Body of pancreas (tissue), 4 donors: ENCODE measurements at regions not wholly inside any gene's neighbourhood (a gene's known extent, or its start where the extent isn't known, plus 50 kb on each side); places are given as distances from the start of the nearest gene placed in this dataset.

Experiments
- ATAC-seq: fragments of 150-250 bp; one replicate; pipeline ENCODE4 v1.9.1; 2016
- DNase-seq, 4 donors: peaks; one replicate each; pipeline ENCODE4 v3.0.0-alpha.2; 2019
- H3K27ac ChIP-seq, 4 donors: fragments of 200-600 bp; sonication (generic); 1 replicate in 3 of 4; 2 replicates in 1 of 4; pipeline versions ENCODE4 v1.5.1 to v1.6.1; 2016 to 2019; ENCODE audit warnings: mild to moderate bottlenecking in 1 of 4, mixed read lengths in 1 of 4, moderate library complexity in 1 of 4
- H3K27me3 ChIP-seq, 2 donors: fragments of 200-600 bp; sonication (generic); one replicate each; pipeline ENCODE4 v1.6.0; 2016; ENCODE audit warnings: mild to moderate bottlenecking in 1 of 2
- H3K36me3 ChIP-seq, 2 donors: fragments of 200-600 bp; sonication (generic); replicated peaks in 1 of 2; 2 replicates each; pipeline ENCODE4 v1.5.1; 2016; ENCODE audit warnings: low read depth in 2 of 2; ENCODE audit not compliant: insufficient read depth in 1 of 2
- H3K4me1 ChIP-seq: fragments of 200-600 bp; sonication (generic); one replicate; pipeline ENCODE4 v1.6.0; 2016
- H3K4me3 ChIP-seq, 2 donors: fragments of 200-600 bp; sonication (generic); 1 replicate in 1 of 2; 2 replicates in 1 of 2; pipeline ENCODE4 v1.5.1; 2016 to 2019
- H3K9me3 ChIP-seq, 3 donors: fragments of 200-600 bp; sonication (generic); 1 replicate in 2 of 3; 2 replicates in 1 of 3; pipeline ENCODE4 v1.5.1; 2016
- POLR2A ChIP-seq, 3 donors: fragments of 450-650 bp; IDR thresholded peaks; one replicate each; pipeline ENCODE4 v1.6.1; 2016; ENCODE audit warnings: antibody characterized with exemption in 3 of 3, mild to moderate bottlenecking in 2 of 3
- WGBS, 2 donors: methylation state at CpG; one replicate each; pipeline ENCODE4 v1.1.5; 2017; 5-methylcytosine and 5-hydroxymethylcytosine counted together
- intact Hi-C: fragments of 100-400 bp; cut with DNase I; formaldehyde crosslinking; loops from one replicate; pipeline ENCODE4 v1.15.1; 2023
- TF ChIP-seq, protein P1 (sequence below), 7 experiments: fragments of 450-650 bp in 4 of 7; fragments of 200-600 bp in 3 of 7; sonication (generic) in 3 of 7; IDR thresholded peaks; one replicate each; pipeline ENCODE4 v1.5.1; 2016 to 2019; ENCODE audit warnings: antibody characterized with exemption in 7 of 7

DNA sequence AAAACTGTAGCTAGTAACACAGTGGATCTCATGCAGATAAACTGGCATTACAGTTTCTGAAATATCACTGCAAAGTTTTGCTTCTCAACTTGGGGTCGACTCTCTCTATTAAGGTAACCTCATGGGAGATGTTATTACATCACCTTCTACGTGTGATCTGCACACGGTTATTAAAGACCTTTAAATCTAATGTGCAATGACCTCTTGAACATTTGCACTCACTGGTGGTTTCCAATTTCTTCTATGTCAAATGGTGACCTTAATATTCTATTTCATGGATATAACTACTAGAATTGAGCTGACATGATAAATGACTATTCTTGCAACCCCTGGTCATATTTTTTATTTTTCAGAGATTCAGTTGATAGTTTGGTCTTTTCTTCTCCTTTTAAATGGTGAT, 191.3 kb downstream of the PPP1R3A start:
- intact Hi-C loops, result no loop called here
- TF ChIP-seq, protein P1, sequence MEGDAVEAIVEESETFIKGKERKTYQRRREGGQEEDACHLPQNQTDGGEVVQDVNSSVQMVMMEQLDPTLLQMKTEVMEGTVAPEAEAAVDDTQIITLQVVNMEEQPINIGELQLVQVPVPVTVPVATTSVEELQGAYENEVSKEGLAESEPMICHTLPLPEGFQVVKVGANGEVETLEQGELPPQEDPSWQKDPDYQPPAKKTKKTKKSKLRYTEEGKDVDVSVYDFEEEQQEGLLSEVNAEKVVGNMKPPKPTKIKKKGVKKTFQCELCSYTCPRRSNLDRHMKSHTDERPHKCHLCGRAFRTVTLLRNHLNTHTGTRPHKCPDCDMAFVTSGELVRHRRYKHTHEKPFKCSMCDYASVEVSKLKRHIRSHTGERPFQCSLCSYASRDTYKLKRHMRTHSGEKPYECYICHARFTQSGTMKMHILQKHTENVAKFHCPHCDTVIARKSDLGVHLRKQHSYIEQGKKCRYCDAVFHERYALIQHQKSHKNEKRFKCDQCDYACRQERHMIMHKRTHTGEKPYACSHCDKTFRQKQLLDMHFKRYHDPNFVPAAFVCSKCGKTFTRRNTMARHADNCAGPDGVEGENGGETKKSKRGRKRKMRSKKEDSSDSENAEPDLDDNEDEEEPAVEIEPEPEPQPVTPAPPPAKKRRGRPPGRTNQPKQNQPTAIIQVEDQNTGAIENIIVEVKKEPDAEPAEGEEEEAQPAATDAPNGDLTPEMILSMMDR (IDR thresholded peaks at IDR 0.05), result no peak
- TF ChIP-seq POLR2A (IDR thresholded peaks at IDR 0.05), result no peak
- H3K27ac ChIP-seq, result no peak overlapping the region
- H3K27me3 ChIP-seq, result no peaks in the 10 kb centered on the region
- WGBS, 2 donors, result 69 to 81% methylated on average over 3 of the region's 3 CpGs
- H3K36me3 ChIP-seq, result no peaks in the 10 kb centered on the region
- DNase-seq, result no peak
- H3K9me3 ChIP-seq, result no peaks in the 10 kb centered on the region
- ATAC-seq, result no peak
- no peaks in the 10 kb centered on the region for H3K4me1 ChIP-seq
- no peak overlapping the region for H3K4me3 ChIP-seq

DNA sequence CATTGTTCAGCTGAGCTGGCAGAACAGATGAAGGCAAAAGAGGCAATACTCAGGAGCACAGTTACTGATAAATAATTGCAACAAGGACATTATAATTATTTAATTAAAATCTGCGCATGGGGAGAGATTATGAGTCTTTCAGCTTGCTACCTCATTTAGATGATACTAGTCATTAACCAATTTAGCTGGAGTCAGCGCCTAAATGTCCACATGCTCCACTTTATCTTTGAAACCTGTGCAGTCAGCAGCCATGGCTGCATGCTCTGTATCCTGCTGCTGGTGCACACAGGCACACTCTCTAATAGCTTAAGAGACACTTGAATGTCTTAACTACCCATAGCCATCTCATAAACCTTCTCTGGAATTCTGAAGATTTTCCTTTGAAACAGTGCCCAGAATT, 196.8 kb downstream of the PPP1R3A start:
- no peaks in the 10 kb centered on the region for H3K9me3 ChIP-seq
- H3K36me3 ChIP-seq, result no peaks in the 10 kb centered on the region
- DNase-seq (no peak), ATAC-seq (no peak)
- H3K4me1 ChIP-seq, result no peaks in the 10 kb centered on the region
- TF ChIP-seq, protein P1 (IDR thresholded peaks at IDR 0.05), result no peak
- TF ChIP-seq POLR2A (IDR thresholded peaks at IDR 0.05), result no peak
- WGBS, 2 donors, result 39 to 58% methylated on average over 2 of the region's 2 CpGs
- no peak overlapping the region for H3K4me3 ChIP-seq
- no peak overlapping the region for H3K27ac ChIP-seq
- no peaks in the 10 kb centered on the region for H3K27me3 ChIP-seq
- intact Hi-C loops, result no loop called here

GRCh38 chr7:113717739-113718138, 201.1 kb downstream of the PPP1R3A start:
- Histone ChIP-seq H3K9me3 (no peaks in the 10 kb centered on the region), H3K27me3 (no peaks in the 10 kb centered on the region), H3K36me3 (no peaks in the 10 kb centered on the region), H3K4me3 (no peak overlapping the region), H3K27ac (no peak overlapping the region), H3K4me1 (no peaks in the 10 kb centered on the region)
- WGBS, 2 donors, result 52 to 56% methylated on average over 1 of the region's 1 CpG
- DNase-seq (no peak), ATAC-seq (no peak)
- intact Hi-C loops, result no loop called here
- TF ChIP-seq POLR2A (IDR thresholded peaks at IDR 0.05), result no peak
- TF ChIP-seq, protein P1 (IDR thresholded peaks at IDR 0.05), result no peak

- Histone ChIP-seq H3K4me3 (no peak overlapping the region), H3K36me3 (no peaks in the 10 kb centered on the region), H3K9me3 (no peaks in the 10 kb centered on the region), H3K4me1 (no peaks in the 10 kb centered on the region), H3K27ac (no peak overlapping the region), H3K27me3 (no peaks in the 10 kb centered on the region)
- TF ChIP-seq, protein P1 (IDR thresholded peaks at IDR 0.05), result no peak
- TF ChIP-seq POLR2A (IDR thresholded peaks at IDR 0.05), result no peak
- DNase-seq (no peak), ATAC-seq (no peak)
- 55 to 57% methylated on average over 8 of the region's 8 CpGs for WGBS, 2 donors
- intact Hi-C loops, result no loop called here
Observed at GRCh38 chr7:113715981-113716856, 202.6 kb downstream of the PPP1R3A start.

GRCh38 chr7:113715262-113715661, 203.5 kb downstream of the PPP1R3A start:
- no peak for TF ChIP-seq POLR2A (IDR thresholded peaks at IDR 0.05)
- TF ChIP-seq, protein P1 (IDR thresholded peaks at IDR 0.05), result no peak
- DNase-seq, result no peak
- no peak for ATAC-seq
- Histone ChIP-seq H3K27ac (no peak overlapping the region), H3K27me3 (no peaks in the 10 kb centered on the region), H3K4me3 (no peak overlapping the region), H3K36me3 (no peaks in the 10 kb centered on the region), H3K4me1 (no peaks in the 10 kb centered on the region), H3K9me3 (no peaks in the 10 kb centered on the region)
- intact Hi-C loops, result no loop called here
- WGBS, 2 donors, result 0 to 33% methylated on average over 1 of the region's 1 CpG
